ENCODE measurements at regions not wholly inside any gene's neighbourhood (a gene's known extent, or its start where the extent isn't known, plus 50 kb on each side); places are given as distances from the start of the nearest gene placed in this dataset.

DNA sequence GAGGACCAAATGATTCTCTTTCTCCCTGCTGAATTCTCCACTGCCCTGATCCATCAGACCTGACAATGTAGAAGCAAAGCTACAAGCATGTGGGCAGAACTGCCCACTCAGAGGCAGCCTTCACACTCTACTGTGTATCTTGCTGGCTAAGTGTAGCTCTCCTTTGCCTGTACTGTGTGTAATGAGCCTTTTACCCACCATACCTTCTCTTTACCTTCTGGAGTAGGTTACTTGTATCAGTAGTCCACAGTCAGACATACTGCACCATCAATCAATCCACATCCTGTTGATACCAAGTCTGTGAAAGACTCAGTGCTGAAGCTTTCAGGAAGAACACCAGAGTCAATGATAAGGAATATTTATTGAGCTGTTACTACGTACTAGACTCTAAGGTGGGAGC, 440.7 kb upstream of the ARHGEF26 start:
- no peak for DNase-seq

DNA sequence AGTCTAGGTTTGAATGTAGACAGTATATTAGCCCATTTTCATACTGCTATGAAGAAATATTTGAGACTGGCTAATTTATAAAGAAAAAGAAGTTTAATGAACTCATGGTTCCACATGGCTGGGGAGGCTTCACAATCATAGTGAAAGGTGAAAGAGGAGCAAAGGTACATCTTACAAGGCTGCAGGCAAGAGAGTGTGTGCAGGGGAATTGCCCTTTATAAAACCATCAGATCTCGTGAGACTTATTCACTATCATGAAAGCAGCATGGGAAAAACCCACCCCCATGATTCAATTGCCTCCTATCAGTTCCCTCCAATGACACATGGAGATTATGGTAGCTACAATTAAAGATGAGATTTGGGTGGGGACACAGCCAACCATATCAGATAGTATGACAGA, 440.1 kb upstream of the ARHGEF26 start:
- DNase-seq: no peak

GRCh38 chr3:153688301-153689120, 432.7 kb upstream of the ARHGEF26 start:
- DNase-seq: no peak

DNA sequence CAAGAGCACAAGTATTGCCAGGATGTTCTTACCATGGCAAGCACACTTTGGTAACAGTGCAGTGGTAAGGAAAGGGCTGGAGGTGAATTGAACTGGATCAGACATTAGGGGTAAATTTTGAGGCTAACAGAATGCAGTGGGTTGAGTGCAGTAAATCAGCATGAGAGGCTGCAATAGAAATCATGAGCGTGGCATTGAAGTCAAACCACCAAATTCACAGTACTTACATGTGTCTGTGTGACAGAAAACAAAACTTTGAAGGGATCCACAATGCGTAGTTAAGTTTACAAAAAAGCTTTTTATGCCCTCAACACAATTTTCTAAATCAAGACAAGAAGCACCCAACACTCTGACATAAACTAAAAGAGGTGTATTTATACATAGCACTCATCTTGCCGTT, 428.0 kb upstream of the ARHGEF26 start:
- no peak for DNase-seq

DNA sequence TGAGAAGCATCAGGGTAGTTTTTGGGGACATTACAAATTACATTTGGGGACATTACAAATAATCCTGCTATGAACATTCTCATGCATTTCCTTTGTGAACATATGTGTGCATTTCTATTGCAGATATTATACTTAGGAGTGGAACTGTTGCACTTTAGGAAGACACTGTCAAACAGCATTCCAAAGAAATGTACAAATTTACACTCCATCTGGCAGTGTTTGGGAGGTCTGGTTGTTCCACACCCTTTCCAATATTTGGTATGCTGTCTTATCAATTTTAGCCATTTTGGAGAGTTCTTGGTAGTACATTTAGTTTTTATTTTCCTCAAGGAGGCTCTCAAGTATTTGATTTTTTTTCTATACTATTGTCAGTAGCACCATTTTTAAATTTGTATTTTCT, 419.1 kb upstream of the ARHGEF26 start:
- no peak for DNase-seq

- DNase-seq: no peak
These were observed 417.1 kb upstream of the ARHGEF26 start for GRCh38 chr3:153704115-153704514.

GRCh38 chr3:153706706-153707105, 414.5 kb upstream of the ARHGEF26 start:
- DNase-seq: no peak

- no peak for DNase-seq
These were observed 407.2 kb upstream of the ARHGEF26 start for GRCh38 chr3:153714016-153714415.

DNA sequence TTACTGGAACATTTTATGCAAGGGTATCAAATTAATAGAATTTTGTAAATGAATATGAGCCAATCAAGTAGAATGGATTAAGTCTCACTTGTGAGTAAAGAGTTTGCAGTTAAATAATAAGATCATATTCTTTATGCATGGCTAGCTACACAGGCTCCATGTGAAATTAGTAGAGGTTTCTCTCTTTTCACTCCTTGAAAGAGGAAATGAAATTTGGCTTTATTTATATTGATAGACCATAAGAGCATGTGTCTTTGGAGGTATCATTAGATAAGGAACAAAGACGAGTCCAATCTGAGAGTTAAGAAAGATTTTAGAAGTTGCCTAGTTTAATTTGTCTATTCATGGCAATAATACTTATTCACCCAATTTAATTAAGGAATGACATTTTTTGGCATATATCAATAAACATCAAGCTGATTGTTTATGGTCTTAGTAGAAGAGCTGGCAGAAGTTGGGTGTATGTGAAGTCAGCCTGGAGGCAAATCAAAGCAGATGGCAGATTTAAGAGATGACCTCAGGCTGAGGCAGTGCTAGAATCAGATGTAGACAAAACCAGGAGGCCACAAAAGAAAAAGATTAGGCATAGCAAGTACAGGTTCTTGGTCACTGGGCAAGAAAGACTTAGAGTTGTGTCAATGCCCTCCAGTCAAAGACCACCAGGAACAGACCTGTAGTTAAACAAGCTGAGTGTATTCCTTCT, 406.5 kb upstream of the ARHGEF26 start:
- no peak for DNase-seq

- DNase-seq: no peak
These were observed 399.0 kb upstream of the ARHGEF26 start for GRCh38 chr3:153722157-153722556.

DNA sequence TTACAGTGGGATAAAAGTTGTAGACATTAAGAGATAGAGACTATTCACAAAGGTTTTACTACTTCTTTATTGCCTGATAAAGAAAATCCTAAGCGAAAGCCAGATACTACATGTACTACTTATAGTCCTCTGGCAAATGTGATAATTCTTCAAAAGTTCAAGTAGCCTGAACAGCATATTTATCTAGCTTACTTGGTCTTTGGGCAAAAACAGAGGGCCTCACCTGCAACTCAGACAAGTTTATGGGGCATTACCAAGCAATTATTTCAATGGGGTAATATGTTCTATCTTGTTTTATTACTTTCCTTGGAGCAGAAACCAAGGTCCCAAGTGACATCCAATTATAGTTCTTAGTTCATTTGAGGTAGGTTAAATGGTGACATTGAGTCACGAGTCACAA, 390.1 kb upstream of the ARHGEF26 start:
- no peak for DNase-seq

DNA sequence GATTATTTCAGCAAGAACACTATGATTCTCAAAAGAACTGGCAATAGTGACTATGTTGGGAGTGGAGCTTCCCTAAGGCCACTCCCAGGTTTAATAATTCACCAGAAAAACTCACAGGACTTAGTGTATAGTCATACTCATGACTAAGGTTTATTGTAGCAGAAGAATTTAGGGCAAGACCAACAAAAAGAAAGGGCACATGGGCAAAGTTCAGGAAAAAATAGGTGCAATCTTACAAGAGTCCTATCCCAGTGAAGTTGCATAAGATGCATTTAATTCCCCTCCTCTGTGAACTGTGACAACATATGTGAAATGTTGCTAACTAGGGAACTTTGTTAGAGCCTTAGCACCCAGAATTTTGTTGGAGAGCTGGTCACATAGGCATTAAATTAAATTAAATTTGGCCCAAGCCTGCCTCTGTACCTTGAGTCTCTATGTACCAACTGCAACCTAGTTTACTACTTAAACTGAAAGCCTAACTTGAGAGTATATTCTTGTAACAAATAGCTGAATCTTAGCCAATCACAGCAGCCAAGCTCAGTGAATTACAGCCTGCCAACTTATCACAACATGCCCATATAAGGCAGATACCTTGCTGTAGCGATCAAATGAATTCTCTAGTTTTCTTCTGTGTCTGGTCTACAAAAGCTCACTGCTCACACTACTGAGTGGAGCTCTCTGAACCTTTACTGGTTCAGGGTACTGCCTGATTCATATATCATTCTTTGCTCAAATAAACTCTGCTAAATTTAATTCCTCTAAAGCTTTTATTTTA, 386.2 kb upstream of the ARHGEF26 start:
- DNase-seq: peak; percentile 26

- DNase-seq: no peak
These were observed 381.1 kb upstream of the ARHGEF26 start for GRCh38 chr3:153740109-153740508.

DNA sequence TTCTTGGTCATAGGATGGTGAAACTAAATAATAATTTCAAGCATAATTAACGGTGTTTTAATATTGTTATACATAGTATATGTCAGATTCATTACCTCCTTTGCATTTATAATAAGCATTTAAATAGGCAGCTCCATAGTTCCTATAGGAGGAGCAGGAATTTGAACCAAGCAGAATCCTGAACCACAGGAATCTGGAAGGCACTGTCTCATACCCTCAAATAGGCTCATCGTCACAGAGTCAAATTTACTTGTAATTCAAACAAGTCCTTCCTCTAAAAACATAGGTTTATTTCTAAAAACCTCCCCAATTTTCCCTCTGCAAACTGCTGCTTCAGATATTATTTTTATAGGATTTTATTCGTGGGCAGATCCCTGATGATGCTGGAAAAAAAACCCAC, 376.3 kb upstream of the ARHGEF26 start:
- peak; percentile 48 for DNase-seq

DNA sequence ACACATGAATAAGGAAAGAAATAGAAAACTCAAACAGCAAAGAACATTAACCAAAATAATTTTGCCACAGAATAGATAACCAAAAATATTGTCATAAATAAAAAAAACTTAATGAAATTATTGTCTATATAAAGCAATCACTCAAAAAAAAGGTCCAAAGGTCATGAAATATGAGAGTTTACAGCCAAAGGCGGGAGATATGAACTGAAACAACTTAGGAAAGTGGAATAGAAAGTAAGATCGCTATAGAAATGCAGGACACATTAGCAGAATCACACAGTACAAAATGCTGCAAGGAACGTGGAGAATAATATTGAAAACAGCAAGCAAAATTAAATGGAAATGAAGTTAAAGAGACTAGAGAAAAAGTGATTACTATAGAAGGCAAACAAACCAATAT, 375.0 kb upstream of the ARHGEF26 start:
- no peak for DNase-seq

DNA sequence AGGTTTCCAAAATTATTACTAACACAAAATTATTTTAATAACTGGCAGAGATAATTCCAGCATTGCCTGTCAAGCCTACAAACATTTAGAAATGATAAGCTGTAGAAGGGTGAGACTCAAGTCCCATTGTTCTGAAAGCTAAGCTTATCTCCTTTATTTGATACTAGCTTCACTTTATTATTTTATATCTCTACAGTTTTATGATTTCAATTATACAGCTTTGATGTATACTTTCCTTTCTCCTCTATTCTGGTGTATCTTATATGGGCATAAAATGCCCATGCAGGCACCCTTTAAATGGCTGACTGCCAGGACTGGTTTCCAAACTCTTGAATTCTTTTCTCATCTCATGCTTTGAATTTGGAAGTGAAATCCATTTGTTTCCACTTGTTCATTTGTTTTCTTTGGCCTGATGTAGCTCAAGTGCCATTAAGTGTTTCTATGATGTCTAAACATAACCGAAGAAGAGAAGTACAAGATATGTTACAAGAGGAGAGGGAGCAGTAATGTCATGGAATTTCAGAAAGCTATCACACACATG, 372.1 kb upstream of the ARHGEF26 start:
- no peak for DNase-seq

GRCh38 chr3:153752405-153753027, 368.7 kb upstream of the ARHGEF26 start:
- no peak for DNase-seq

- DNase-seq: no peak
These were observed 368.2 kb upstream of the ARHGEF26 start for GRCh38 chr3:153753035-153753434.

DNA sequence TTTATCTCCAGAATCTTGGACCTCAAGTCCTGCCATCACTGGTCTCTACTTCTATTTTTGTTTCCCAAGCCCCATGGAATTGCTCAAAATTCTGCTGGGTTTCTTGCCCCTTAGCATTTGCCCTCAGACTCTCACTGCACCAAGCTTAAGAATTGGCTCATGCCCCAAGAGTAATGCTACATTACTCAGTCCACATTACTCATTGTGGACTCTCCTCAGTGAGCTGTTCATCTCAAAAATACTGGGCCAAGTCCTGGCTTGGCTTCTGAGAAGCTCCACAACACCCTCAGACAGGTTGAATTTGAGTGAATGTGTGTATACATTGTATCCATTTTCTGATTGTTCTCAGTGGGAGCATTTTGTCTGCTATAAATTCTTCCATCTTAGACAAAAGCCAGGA, 364.4 kb upstream of the ARHGEF26 start:
- peak; percentile 18 for DNase-seq

DNA sequence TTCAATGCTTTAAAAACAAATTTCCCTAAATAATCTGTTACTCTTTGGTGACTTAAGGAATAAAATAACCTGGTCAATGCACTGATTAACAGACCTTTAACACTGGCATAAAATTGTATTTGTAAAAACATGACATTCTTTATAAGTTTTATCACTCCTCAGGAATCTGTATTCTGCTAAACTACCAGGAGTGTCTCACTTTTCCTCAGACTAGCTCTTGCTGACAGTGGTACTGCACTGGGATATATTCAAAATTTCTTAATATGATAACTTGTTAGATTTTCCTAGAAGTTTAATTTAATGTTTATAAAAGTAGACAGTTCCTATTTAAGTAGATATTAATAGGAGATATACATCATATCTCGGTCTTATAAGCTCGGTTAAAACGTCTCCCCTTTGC, 363.4 kb upstream of the ARHGEF26 start:
- no peak for DNase-seq

GRCh38 chr3:153760948-153761347, 360.2 kb upstream of the ARHGEF26 start:
- no peak for DNase-seq

- DNase-seq: no peak
These were observed 358.6 kb upstream of the ARHGEF26 start for GRCh38 chr3:153762411-153763235.
